GM23338 (cell line): ENCODE measurements at regions not wholly inside any gene's neighbourhood (a gene's known extent, or its start where the extent isn't known, plus 50 kb on each side); places are given as distances from the start of the nearest gene placed in this dataset.
"Not testable (repeated sequence)": the region's sequence is repeated elsewhere in the genome, so short reads cannot be mapped to it uniquely, and the experiment has no call there.

Source experiments
- ATAC-seq: fragments of 200-7000 bp; cut with Tn5 transposase; 3 replicates; pipeline ENCODE4 v1.9.1; 2020
- DNase-seq: peaks from one replicate; pipeline ENCODE4 v3.0.0-alpha.2; 2015; ENCODE audit warnings: low spot score
- H2AFZ ChIP-seq: fragments of 200-600 bp; sonication (generic); 2 replicates; pipeline ENCODE4 v1.8.0; 2016; ENCODE audit warnings: antibody characterized with exemption, mild to moderate bottlenecking, moderate library complexity
- H3F3A ChIP-seq: fragments of 200-600 bp; sonication (generic); replicated peaks from 2 replicates; pipeline ENCODE4 v1.8.0; 2017; ENCODE audit warnings: antibody characterized with exemption, mixed run types, low read depth
- H3K27ac ChIP-seq: fragments of 200-600 bp; sonication (generic); 2 replicates; pipeline ENCODE4 v1.6.1; 2016; ENCODE audit warnings: low read depth
- H3K27me3 ChIP-seq: fragments of 200-600 bp; sonication (generic); 2 replicates; pipeline ENCODE4 v1.8.0; 2016; ENCODE audit warnings: mild to moderate bottlenecking, mixed run types, moderate library complexity; ENCODE audit not compliant: insufficient read depth
- H3K36me3 ChIP-seq: fragments of 200-600 bp; sonication (generic); 2 replicates; pipeline ENCODE4 v1.8.0; 2016; ENCODE audit warnings: mild to moderate bottlenecking; ENCODE audit not compliant: insufficient read depth
- H3K4me1 ChIP-seq: fragments of 200-600 bp; sonication (generic); 2 replicates; pipeline ENCODE4 v1.8.0; 2016; ENCODE audit warnings: mild to moderate bottlenecking, moderate library complexity; ENCODE audit not compliant: insufficient read depth
- H3K4me2 ChIP-seq: fragments of 200-600 bp; sonication (generic); 2 replicates; pipeline ENCODE4 v1.7.1; 2017; ENCODE audit warnings: mixed run types
- H3K4me3 ChIP-seq: fragments of 200-600 bp; sonication (generic); 2 replicates; pipeline ENCODE4 v1.6.1; 2016; ENCODE audit warnings: mixed run types
- H3K79me2 ChIP-seq: fragments of 200-600 bp; sonication (generic); replicated peaks from 2 replicates; pipeline ENCODE4 v1.8.0; 2017; ENCODE audit warnings: mild to moderate bottlenecking; ENCODE audit not compliant: insufficient read depth
- H3K9me2 ChIP-seq: fragments of 200-600 bp; sonication (generic); 2 replicates; pipeline ENCODE4 v1.8.0; 2017; ENCODE audit not compliant: insufficient read depth
- H4K20me1 ChIP-seq: fragments of 200-600 bp; sonication (generic); replicated peaks from 2 replicates; pipeline ENCODE4 v1.8.0; 2017; ENCODE audit warnings: mild to moderate bottlenecking; ENCODE audit not compliant: insufficient read depth
- H3K27ac Mint-ChIP-seq: 2 replicates; pipeline ENCODE4 v1.8.0; 2020; ENCODE audit warnings: inconsistent platforms, mild to moderate bottlenecking, moderate library complexity, mixed read lengths
- H3K27me3 Mint-ChIP-seq: 3 replicates; pipeline ENCODE4 v1.8.0; 2022; ENCODE audit warnings: low read depth, mild to moderate bottlenecking, moderate library complexity, mixed read lengths, inconsistent platforms; ENCODE audit not compliant: insufficient read depth, poor library complexity
- H3K36me3 Mint-ChIP-seq: 3 replicates; pipeline ENCODE4 v1.8.0; 2021; ENCODE audit warnings: low read depth, mild to moderate bottlenecking, inconsistent platforms, moderate library complexity, mixed read lengths
- H3K4me1 Mint-ChIP-seq: 3 replicates; pipeline ENCODE4 v1.8.0; 2020; ENCODE audit warnings: mild to moderate bottlenecking, inconsistent platforms, mixed read lengths
- H3K4me3 Mint-ChIP-seq: 3 replicates; pipeline ENCODE4 v1.8.0; 2021; ENCODE audit warnings: moderate library complexity, mild to moderate bottlenecking, inconsistent platforms, mixed read lengths
- H3K9me3 Mint-ChIP-seq: 3 replicates; pipeline ENCODE4 v1.8.0; 2020; ENCODE audit warnings: moderate library complexity, mild to moderate bottlenecking, inconsistent platforms, mixed read lengths
- CREB1 ChIP-seq: fragments of 250-450 bp; sonication (Bioruptor Pico); IDR thresholded peaks from 2 replicates; pipeline ENCODE4 v1.5.0; 2020; ENCODE audit warnings: low read depth, mild to moderate bottlenecking, moderate library complexity
- ZNF114 ChIP-seq: fragments of 250-450 bp; sonication (Bioruptor Pico); IDR thresholded peaks from 2 replicates; pipeline ENCODE4 v1.5.0; 2020; ENCODE audit warnings: mild to moderate bottlenecking, moderate library complexity
- ZNF331 ChIP-seq: fragments of 250-450 bp; sonication (Bioruptor Pico); IDR thresholded peaks from 2 replicates; pipeline ENCODE4 v1.5.0; 2020; ENCODE audit warnings: low read depth, mild to moderate bottlenecking, moderate library complexity
- TF ChIP-seq, protein P1 (sequence below), 2 experiments: fragments of 200-600 bp in 1 of 2; sonication (generic) in 1 of 2; conservative IDR thresholded peaks; 2 replicates each; pipeline versions ENCODE4 v1.5.1 to v1.6.1; 2016 to 2017; ENCODE audit warnings: antibody characterized with exemption in 2 of 2, low read depth in 2 of 2, mild to moderate bottlenecking in 2 of 2, moderate library complexity in 1 of 2
- TF ChIP-seq, protein P2 (sequence below): IDR thresholded peaks from 2 replicates; pipeline ENCODE4 v1.6.1; 2016; ENCODE audit warnings: antibody characterized with exemption
- TF ChIP-seq, protein P3 (sequence below): IDR thresholded peaks from one replicate; pipeline ENCODE4 v1.6.1; 2018; ENCODE audit warnings: antibody characterized with exemption; ENCODE audit not compliant: unreplicated experiment

DNA sequence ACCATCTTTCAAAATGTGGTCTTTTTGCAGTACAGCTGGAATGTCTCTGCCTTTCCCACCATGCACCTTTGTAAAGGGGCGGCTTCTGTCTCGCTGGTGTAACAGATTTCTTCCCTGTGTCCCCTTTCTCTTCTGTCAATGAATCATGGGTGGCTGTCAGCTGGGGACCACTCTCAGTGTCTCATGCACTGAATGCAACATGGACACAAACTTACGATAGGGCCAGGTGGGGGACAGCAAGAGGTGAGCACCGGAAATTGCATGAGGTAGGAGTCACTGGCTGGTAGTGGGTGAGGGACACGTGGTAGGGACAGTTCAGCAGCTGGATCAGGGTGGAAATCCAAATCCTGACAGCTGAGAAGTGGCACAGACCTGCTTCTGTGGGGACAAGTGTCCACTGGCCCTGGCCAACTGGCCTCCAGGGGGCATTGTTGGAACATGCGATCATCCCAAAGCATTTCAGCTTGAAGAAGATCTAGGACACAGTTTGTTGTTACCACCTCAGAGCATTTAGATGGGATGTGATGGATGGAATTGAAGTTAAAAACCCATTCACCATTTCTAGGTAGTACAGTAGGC, 1383.5 kb downstream of the CDH12 start:
- H3K27ac Mint-ChIP-seq, H3K27ac ChIP-seq: not testable (repeated sequence)
- TF ChIP-seq, protein P1, sequence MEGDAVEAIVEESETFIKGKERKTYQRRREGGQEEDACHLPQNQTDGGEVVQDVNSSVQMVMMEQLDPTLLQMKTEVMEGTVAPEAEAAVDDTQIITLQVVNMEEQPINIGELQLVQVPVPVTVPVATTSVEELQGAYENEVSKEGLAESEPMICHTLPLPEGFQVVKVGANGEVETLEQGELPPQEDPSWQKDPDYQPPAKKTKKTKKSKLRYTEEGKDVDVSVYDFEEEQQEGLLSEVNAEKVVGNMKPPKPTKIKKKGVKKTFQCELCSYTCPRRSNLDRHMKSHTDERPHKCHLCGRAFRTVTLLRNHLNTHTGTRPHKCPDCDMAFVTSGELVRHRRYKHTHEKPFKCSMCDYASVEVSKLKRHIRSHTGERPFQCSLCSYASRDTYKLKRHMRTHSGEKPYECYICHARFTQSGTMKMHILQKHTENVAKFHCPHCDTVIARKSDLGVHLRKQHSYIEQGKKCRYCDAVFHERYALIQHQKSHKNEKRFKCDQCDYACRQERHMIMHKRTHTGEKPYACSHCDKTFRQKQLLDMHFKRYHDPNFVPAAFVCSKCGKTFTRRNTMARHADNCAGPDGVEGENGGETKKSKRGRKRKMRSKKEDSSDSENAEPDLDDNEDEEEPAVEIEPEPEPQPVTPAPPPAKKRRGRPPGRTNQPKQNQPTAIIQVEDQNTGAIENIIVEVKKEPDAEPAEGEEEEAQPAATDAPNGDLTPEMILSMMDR (conservative IDR thresholded peaks at IDR 0.05; ENCODE audit: low read depth in 2 of 2), result peak; percentile 48 to 81

DNA sequence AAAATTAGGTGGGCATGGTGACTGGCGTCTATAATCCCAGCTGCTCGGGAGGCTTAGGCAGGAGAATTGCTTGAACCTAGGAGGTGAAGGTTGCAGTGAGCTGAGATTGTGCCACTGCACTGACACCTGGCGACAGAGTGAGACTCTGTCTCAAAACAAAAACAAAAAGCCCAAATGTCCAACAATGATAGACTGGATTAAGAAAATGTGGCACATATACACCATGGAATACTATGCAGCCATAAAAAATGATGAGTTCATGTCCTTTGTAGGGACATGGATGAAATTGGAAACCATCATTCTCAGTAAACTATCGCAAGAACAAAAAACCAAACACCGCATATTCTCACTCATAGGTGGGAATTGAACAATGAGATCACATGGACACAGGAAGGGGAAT, 1385.6 kb downstream of the CDH12 start:
- not testable (repeated sequence) for H3K27ac Mint-ChIP-seq, ATAC-seq, H3K36me3 ChIP-seq, H3K9me3 Mint-ChIP-seq, H3K4me3 Mint-ChIP-seq, DNase-seq, H3K27me3 Mint-ChIP-seq, H3K4me2 ChIP-seq, H3K9me2 ChIP-seq, H2AFZ ChIP-seq, H3F3A ChIP-seq, H3K27me3 ChIP-seq, H3K27ac ChIP-seq, H4K20me1 ChIP-seq, H3K4me3 ChIP-seq, H3K79me2 ChIP-seq, H3K4me1 Mint-ChIP-seq, H3K4me1 ChIP-seq
- H3K36me3 Mint-ChIP-seq, result peaks cover 23% of the 10 kb centered on the region

More for the DNA sequence above, 1383.5 kb downstream of the CDH12 start:
- peak; percentile 65 for DNase-seq
- H3K36me3 ChIP-seq, H3K4me1 ChIP-seq, H3K27me3 ChIP-seq, H3K4me3 Mint-ChIP-seq, H3F3A ChIP-seq, H3K9me2 ChIP-seq, H4K20me1 ChIP-seq, H2AFZ ChIP-seq, H3K4me1 Mint-ChIP-seq, H3K79me2 ChIP-seq, H3K4me2 ChIP-seq, H3K27me3 Mint-ChIP-seq, H3K9me3 Mint-ChIP-seq, H3K4me3 ChIP-seq: not testable (repeated sequence)
- H3K36me3 Mint-ChIP-seq, result peaks cover 31% of the 10 kb centered on the region
- peak; percentile 81 for ATAC-seq

DNA sequence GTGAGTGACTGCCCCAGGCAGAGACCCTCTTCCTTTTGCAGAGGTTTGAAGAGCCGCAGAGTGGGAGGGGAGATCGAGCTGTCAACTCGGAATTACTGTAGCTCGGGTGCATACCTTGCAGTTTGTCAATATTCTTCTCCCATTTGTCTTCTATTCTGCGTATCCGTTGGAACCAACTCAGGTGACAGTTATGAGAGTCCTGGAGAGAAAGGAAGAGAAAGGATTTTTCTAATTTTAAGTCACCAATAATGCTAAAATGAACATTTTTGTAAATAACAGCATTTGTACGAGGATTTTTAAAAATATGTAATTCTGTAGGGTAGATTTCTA, 1393.4 kb downstream of the CDH12 start:
- not testable (repeated sequence) for H3K79me2 ChIP-seq, H3K36me3 Mint-ChIP-seq, H3F3A ChIP-seq, H3K27me3 Mint-ChIP-seq, H3K9me3 Mint-ChIP-seq, H3K4me1 Mint-ChIP-seq, DNase-seq, H4K20me1 ChIP-seq, H3K27ac ChIP-seq, H3K27me3 ChIP-seq, H3K9me2 ChIP-seq, H3K36me3 ChIP-seq, H2AFZ ChIP-seq, H3K4me1 ChIP-seq
- Mint-ChIP-seq H3K4me3 (peak overlapping the region; percentile 89), H3K27ac (peak overlapping the region; percentile 59; the same call in 1 of the 2 replicates)
- ATAC-seq, result peak; percentile 83
- H3K4me2 ChIP-seq, result peak overlapping the region; percentile 71
- H3K4me3 ChIP-seq, result peak overlapping the region; percentile 77

DNA sequence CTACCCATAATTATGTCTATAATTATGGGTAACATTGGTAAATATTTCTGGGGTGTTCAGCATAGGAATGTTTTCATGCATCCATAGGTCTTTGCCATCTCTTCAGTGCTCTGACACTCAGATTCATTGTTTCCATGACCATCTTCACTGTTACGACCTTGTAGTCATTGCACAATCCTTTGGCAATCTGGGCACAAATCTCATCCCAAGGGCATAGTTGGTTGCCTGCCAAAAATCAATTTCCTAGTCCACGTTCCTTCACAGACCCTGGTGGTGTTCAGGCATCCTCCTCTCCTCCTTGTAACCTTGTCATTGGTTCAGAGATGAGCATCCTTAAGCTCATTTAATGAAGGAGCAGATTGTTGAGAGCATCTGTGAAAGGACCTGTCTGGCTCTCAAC, 1400.7 kb downstream of the CDH12 start:
- no peaks in the 10 kb centered on the region for H3K9me2 ChIP-seq
- DNase-seq (no peak), ATAC-seq (no peak)
- no peaks in the 10 kb centered on the region for H3K27me3 ChIP-seq
- Mint-ChIP-seq H3K27ac (no peak overlapping the region), H3K4me3 (no peak overlapping the region), H3K36me3 (no peaks in the 10 kb centered on the region), H3K4me1 (no peaks in the 10 kb centered on the region), H3K9me3 (no peaks in the 10 kb centered on the region), H3K27me3 (no peaks in the 10 kb centered on the region)
- no peaks in the 10 kb centered on the region for H3K79me2 ChIP-seq
- H4K20me1 ChIP-seq, result no peaks in the 10 kb centered on the region
- H3K27ac ChIP-seq, result no peak overlapping the region
- H3K4me1 ChIP-seq, result no peaks in the 10 kb centered on the region
- no peaks in the 10 kb centered on the region for H3K36me3 ChIP-seq
- no peak overlapping the region for H3K4me2 ChIP-seq
- no peak overlapping the region for H3K4me3 ChIP-seq
- H3F3A ChIP-seq, result no peaks in the 10 kb centered on the region
- no peak overlapping the region for H2AFZ ChIP-seq
- TF ChIP-seq, protein P2, sequence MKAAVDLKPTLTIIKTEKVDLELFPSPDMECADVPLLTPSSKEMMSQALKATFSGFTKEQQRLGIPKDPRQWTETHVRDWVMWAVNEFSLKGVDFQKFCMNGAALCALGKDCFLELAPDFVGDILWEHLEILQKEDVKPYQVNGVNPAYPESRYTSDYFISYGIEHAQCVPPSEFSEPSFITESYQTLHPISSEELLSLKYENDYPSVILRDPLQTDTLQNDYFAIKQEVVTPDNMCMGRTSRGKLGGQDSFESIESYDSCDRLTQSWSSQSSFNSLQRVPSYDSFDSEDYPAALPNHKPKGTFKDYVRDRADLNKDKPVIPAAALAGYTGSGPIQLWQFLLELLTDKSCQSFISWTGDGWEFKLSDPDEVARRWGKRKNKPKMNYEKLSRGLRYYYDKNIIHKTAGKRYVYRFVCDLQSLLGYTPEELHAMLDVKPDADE, result no peak
- TF ChIP-seq CREB1 (CRISPR knock-in tag), result no peak
- TF ChIP-seq ZNF114 (CRISPR knock-in tag), result no peak
- TF ChIP-seq ZNF331 (CRISPR knock-in tag), result no peak
- TF ChIP-seq, protein P3, sequence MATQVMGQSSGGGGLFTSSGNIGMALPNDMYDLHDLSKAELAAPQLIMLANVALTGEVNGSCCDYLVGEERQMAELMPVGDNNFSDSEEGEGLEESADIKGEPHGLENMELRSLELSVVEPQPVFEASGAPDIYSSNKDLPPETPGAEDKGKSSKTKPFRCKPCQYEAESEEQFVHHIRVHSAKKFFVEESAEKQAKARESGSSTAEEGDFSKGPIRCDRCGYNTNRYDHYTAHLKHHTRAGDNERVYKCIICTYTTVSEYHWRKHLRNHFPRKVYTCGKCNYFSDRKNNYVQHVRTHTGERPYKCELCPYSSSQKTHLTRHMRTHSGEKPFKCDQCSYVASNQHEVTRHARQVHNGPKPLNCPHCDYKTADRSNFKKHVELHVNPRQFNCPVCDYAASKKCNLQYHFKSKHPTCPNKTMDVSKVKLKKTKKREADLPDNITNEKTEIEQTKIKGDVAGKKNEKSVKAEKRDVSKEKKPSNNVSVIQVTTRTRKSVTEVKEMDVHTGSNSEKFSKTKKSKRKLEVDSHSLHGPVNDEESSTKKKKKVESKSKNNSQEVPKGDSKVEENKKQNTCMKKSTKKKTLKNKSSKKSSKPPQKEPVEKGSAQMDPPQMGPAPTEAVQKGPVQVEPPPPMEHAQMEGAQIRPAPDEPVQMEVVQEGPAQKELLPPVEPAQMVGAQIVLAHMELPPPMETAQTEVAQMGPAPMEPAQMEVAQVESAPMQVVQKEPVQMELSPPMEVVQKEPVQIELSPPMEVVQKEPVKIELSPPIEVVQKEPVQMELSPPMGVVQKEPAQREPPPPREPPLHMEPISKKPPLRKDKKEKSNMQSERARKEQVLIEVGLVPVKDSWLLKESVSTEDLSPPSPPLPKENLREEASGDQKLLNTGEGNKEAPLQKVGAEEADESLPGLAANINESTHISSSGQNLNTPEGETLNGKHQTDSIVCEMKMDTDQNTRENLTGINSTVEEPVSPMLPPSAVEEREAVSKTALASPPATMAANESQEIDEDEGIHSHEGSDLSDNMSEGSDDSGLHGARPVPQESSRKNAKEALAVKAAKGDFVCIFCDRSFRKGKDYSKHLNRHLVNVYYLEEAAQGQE, result no peak
